GM13977 (cell line): ENCODE measurements at regions not wholly inside any gene's neighbourhood (a gene's known extent, or its start where the extent isn't known, plus 50 kb on each side); places are given as distances from the start of the nearest gene placed in this dataset.

Experiments
- DNase-seq: peaks from one replicate; pipeline ENCODE4 v3.0.0; 2012; ENCODE audit warnings: low spot score
- CTCF ChIP-seq: IDR thresholded peaks from 2 replicates; pipeline ENCODE4 v1.5.1; 2012; ENCODE audit warnings: mild to moderate bottlenecking, control low read depth; ENCODE audit not compliant: insufficient read depth; ENCODE audit errors: extremely low read depth, missing control alignments
- in situ Hi-C: fragments of 300-500 bp; cut with MboI; formaldehyde crosslinking; loops from one replicate; pipeline ENCODE4 v1.12.0; 2022; ENCODE audit warnings: low sequenced_read_pairs, low pct_unique_long_range_greater_than_20kb, mixed read lengths, inconsistent platforms; ENCODE audit not compliant: unreplicated experiment

GRCh38 chr3:33932010-33932764 is 133.8 kb downstream of the PDCD6IP start:
- in situ Hi-C loops = no loop called here

GRCh38 chr3:33936171-33936920 is 137.9 kb downstream of the PDCD6IP start:
- DNase-seq = no peak
- in situ Hi-C loops = no loop called here
- no peak for TF ChIP-seq CTCF

More at GRCh38 chr3:33932010-33932764, 133.8 kb downstream of the PDCD6IP start:
- no peak for DNase-seq
- TF ChIP-seq CTCF = no peak

GRCh38 chr3:33936921-33937525 is 138.6 kb downstream of the PDCD6IP start:
- DNase-seq = no peak
- TF ChIP-seq CTCF = no peak
- in situ Hi-C loops = no loop called here

- in situ Hi-C loops = no loop called here
- TF ChIP-seq CTCF = no peak
- no peak for DNase-seq
These were observed 139.2 kb downstream of the PDCD6IP start for GRCh38 chr3:33937628-33938027.

GRCh38 chr3:33940149-33940548 is 141.7 kb downstream of the PDCD6IP start:
- in situ Hi-C loops = no loop called here
- DNase-seq = no peak
- TF ChIP-seq CTCF = no peak

GRCh38 chr3:33940736-33941135 is 142.3 kb downstream of the PDCD6IP start:
- DNase-seq = no peak
- in situ Hi-C loops = no loop called here
- no peak for TF ChIP-seq CTCF
